Activated naive CD4-positive, alpha-beta T cell treated with anti-CD3 and anti-CD28 coated beads, Interleukin-2, amount 50 U/mL, for 72 hours (primary cell): ENCODE measurements at regions not wholly inside any gene's neighbourhood (a gene's known extent, or its start where the extent isn't known, plus 50 kb on each side); places are given as distances from the start of the nearest gene placed in this dataset.
"Not testable (repeated sequence)": the region's sequence is repeated elsewhere in the genome, so short reads cannot be mapped to it uniquely, and the experiment has no call there.

Experiments
- ATAC-seq, 2 donors: fragments of 150-1000 bp; cut with Tn5 transposase; 2 replicates each; pipeline ENCODE4 v1.10.0; 2021; ENCODE audit warnings: mild to moderate bottlenecking in 2 of 2, moderate library complexity in 2 of 2
- DNase-seq, 2 donors: peaks; one replicate each; pipeline ENCODE4 v3.0.0; 2021 to 2022; ENCODE audit warnings: low spot score in 2 of 2
- H3K27ac Mint-ChIP-seq, 2 donors: one replicate each; pipeline ENCODE4 v1.8.0; 2022; ENCODE audit warnings: mild to moderate bottlenecking in 2 of 2, mixed read lengths in 2 of 2
- H3K36me3 Mint-ChIP-seq, 2 donors: one replicate each; pipeline ENCODE4 v1.8.0; 2022; ENCODE audit warnings: mixed read lengths in 2 of 2
- H3K9me3 Mint-ChIP-seq, 2 donors: one replicate each; pipeline ENCODE4 v1.8.0; 2022; ENCODE audit warnings: mixed read lengths in 2 of 2

- Mint-ChIP-seq H3K36me3 (peaks cover 0 to 7% of the 10 kb centered on the region in 2 donors), H3K27ac (no peak overlapping the region), H3K9me3 (peaks cover 11 to 14% of the 10 kb centered on the region in 2 donors)
- DNase-seq (no peak), ATAC-seq (no peak)
These were observed 245.9 kb upstream of the SPOPL start for GRCh38 chr2:138255670-138256069.

DNA sequence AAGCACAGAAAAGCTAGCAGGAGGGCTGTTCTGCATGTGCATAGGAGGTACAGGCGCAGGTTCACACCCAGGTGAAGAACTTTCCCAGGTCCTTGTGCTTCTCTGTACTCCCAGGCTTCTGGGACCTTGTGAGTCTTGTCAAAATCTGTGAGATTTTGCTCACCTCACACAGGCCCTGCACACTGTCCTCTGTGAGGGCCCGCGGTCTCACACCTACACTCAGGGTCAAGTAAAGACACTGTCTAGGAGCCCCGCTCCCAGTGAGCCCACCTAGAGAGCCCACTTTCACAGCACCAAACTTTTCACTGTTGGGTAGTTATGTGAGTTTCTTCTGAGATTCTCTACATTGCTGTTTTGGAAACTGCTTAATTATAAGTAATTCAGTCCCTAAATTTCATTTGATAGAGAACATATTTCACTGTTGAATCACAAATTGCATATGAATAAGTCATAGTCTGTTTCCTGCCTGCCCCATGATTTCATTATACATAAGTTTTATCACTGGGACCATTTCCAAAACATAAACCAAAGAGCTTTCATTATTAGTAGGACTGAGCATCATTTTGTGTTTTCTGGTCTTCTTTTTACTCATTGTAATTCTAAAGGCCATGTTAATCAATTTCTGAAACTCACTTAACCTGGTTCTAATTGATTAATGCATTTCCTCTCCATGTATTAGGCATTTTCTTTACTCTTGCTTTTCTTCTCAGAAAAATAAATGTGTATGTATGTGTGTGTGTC is 234.2 kb upstream of the SPOPL start:
- H3K27ac Mint-ChIP-seq: peak overlapping the region in 1 of 2 donors; percentile 36
- ATAC-seq (peak in 1 of 2 donors; percentile 94), DNase-seq (no peak)
- peaks cover 8 to 12% of the 10 kb centered on the region in 2 donors for H3K9me3 Mint-ChIP-seq
- H3K36me3 Mint-ChIP-seq: peaks cover 5 to 9% of the 10 kb centered on the region in 2 donors

GRCh38 chr2:138267902-138268254 is 233.7 kb upstream of the SPOPL start:
- Mint-ChIP-seq H3K36me3 (peaks cover 0 to 3% of the 10 kb centered on the region in 2 donors), H3K9me3 (peaks cover 3 to 6% of the 10 kb centered on the region in 2 donors), H3K27ac (no peak overlapping the region)
- DNase-seq (no peak), ATAC-seq (peak in 1 of 2 donors; percentile 13)

DNA sequence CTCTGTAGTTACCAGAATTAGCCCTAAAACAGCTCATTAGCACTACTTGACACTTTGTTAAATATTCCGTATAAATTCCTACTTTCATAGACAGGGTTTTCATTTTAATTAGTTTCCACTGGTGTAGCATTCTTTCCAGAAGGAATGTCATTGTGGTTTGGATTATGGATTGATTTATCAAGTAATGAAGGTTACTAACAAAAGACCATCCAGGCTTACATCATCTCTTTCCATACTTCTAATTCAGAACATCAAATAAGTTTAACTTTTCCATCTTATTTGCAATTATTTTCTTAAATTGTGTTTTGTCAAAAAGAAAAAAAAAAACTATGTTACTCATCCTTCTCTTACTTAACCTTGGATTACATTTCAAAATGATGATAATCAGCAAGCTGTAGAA is 231.8 kb upstream of the SPOPL start:
- peaks cover 0 to 4% of the 10 kb centered on the region in 2 donors for H3K9me3 Mint-ChIP-seq
- H3K36me3 Mint-ChIP-seq: no peaks in the 10 kb centered on the region
- H3K27ac Mint-ChIP-seq: no peak overlapping the region
- no peak for ATAC-seq
- DNase-seq: no peak

- Mint-ChIP-seq H3K9me3 (no peaks in the 10 kb centered on the region), H3K27ac (no peak overlapping the region), H3K36me3 (no peaks in the 10 kb centered on the region)
- ATAC-seq: no peak
- DNase-seq: no peak
These were observed 230.1 kb upstream of the SPOPL start for GRCh38 chr2:138271467-138271866.

- no peaks in the 10 kb centered on the region for H3K36me3 Mint-ChIP-seq
These were observed 228.9 kb upstream of the SPOPL start for GRCh38 chr2:138272524-138273195.

DNA sequence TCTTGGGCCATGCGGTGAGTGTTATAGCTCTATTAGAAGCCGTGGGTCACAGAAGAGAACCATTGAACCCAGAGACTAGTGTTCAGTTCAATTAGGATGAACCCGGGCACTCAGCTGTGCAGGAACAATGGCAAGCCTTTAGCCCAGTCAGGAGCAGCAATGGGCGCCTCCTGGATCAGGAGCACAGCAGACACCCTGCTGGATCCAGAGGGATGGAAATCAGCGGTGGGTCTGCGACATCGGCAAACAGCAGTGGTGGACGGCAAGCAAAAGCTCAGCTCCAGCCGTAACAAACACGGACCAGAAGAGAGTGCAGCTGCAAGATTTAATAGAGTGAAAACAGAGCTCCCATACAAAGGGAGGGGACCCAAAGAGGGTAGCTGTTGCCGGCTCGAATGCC is 228.3 kb upstream of the SPOPL start:
- H3K9me3 Mint-ChIP-seq, DNase-seq, H3K27ac Mint-ChIP-seq, ATAC-seq, H3K36me3 Mint-ChIP-seq: not testable (repeated sequence)

More at GRCh38 chr2:138272524-138273195, 228.9 kb upstream of the SPOPL start:
- H3K27ac Mint-ChIP-seq: no peak overlapping the region
- H3K9me3 Mint-ChIP-seq: no peaks in the 10 kb centered on the region
- ATAC-seq (peak in 1 of 2 donors; percentile 26), DNase-seq (no peak)

GRCh38 chr2:138274421-138275291 is 226.9 kb upstream of the SPOPL start:
- ATAC-seq (no peak), DNase-seq (no peak)
- no peak overlapping the region for H3K27ac Mint-ChIP-seq
- no peaks in the 10 kb centered on the region for H3K36me3 Mint-ChIP-seq
- H3K9me3 Mint-ChIP-seq: no peaks in the 10 kb centered on the region

DNA sequence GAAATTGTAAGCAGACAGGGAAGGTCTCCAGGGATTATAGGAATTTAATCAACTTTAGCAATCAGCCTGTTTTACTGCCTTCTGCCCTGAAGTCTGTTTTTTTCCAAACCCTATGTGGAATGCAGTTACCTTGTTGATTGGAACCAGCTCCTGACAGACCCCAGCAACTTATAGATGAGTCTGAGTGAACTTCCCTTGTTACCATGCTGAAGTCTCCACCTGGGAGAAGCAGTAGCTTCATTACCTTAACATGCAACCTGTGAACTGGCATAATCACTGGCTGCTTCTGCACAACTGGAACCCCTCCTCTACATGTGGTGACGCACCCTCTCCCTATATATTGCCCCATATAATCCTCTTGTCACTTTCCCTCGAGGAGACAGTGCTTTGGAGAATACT is 226.3 kb upstream of the SPOPL start:
- DNase-seq: no peak
- Mint-ChIP-seq H3K27ac (no peak overlapping the region), H3K9me3 (no peaks in the 10 kb centered on the region), H3K36me3 (no peaks in the 10 kb centered on the region)
- no peak for ATAC-seq

DNA sequence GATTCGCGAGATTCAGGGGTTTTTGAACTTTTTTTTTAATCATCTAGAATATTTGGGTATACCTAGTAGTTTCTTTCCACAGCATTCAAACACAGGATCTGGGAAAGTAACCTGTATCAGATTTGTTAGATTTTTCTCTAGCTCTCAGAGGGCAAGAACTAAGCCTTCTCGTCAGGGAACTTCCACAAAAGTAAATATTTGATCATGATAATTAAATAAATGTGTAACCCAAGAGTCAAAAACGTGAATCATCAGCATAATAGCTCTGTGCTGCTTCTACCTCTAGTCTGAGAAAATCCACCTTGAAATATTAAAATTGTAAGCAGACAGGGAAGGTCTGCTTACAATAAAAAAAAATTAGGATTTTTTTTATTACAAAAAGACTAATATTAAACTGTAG is 225.7 kb upstream of the SPOPL start:
- Mint-ChIP-seq H3K9me3 (no peaks in the 10 kb centered on the region), H3K36me3 (no peaks in the 10 kb centered on the region), H3K27ac (no peak overlapping the region)
- ATAC-seq: no peak
- no peak for DNase-seq

DNA sequence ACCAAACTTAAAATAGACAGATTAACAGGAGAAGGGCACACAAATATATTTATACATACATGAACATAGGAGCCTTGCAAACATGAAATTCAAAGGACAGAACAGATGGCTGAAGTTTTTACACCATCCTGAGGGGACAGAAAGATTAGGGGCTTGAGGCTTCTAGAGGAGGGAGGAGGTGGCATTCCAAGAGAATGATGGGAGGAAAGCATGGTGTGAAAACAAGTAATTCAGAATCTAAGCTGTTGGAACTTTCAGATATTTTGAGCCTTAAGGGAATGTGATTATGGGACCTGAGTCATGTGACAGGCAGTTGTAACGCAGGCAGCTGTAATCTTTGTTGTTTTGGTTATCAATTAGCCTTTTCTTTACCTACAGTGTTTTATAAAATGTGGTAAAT is 225.2 kb upstream of the SPOPL start:
- Mint-ChIP-seq H3K9me3 (no peaks in the 10 kb centered on the region), H3K36me3 (no peaks in the 10 kb centered on the region), H3K27ac (no peak overlapping the region)
- DNase-seq (no peak), ATAC-seq (no peak)

- Mint-ChIP-seq H3K9me3 (no peaks in the 10 kb centered on the region), H3K27ac (no peak overlapping the region), H3K36me3 (peaks cover 0 to 2% of the 10 kb centered on the region in 2 donors)
- DNase-seq: no peak
- no peak for ATAC-seq
These were observed 224.5 kb upstream of the SPOPL start for GRCh38 chr2:138277062-138277461.

GRCh38 chr2:138279871-138280270 is 221.7 kb upstream of the SPOPL start:
- Mint-ChIP-seq H3K36me3 (peaks cover 0 to 7% of the 10 kb centered on the region in 2 donors), H3K27ac (no peak overlapping the region), H3K9me3 (no peaks in the 10 kb centered on the region)
- ATAC-seq (no peak), DNase-seq (no peak)

DNA sequence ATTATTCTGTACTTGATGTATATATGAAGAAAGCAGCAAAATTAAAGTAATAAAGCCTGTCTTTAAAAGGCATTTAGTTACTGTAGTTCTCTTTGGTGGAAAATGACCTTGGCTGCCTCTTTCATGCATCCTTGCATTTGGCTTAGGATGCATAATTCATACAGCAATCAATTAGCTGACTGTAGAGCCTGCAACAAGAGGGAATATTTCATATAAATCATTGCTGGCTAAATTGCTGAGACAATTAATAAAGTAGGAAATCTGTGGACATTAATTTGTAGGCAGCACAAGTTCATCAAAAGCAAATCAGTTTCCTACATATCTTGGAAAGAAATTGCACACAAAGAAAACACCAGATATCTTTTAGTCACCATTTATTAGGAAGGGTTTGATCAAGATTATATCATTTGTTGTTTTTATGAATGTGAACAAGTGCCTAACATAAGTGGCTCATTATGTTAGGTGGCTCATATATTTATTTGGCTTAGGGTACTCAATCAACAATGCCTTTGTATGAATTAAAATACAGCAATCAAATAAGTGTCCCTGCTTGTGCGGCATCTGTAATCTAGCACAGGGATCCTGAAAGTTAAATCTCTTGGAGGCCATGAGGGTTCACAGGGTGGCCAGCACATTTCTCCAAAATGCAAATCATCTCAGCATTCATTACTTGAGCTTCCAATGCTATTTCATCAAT is 220.4 kb upstream of the SPOPL start:
- DNase-seq: no peak
- ATAC-seq: no peak
- Mint-ChIP-seq H3K36me3 (peaks cover 0 to 7% of the 10 kb centered on the region in 2 donors), H3K9me3 (peaks cover 3 to 4% of the 10 kb centered on the region in 2 donors), H3K27ac (no peak overlapping the region)

DNA sequence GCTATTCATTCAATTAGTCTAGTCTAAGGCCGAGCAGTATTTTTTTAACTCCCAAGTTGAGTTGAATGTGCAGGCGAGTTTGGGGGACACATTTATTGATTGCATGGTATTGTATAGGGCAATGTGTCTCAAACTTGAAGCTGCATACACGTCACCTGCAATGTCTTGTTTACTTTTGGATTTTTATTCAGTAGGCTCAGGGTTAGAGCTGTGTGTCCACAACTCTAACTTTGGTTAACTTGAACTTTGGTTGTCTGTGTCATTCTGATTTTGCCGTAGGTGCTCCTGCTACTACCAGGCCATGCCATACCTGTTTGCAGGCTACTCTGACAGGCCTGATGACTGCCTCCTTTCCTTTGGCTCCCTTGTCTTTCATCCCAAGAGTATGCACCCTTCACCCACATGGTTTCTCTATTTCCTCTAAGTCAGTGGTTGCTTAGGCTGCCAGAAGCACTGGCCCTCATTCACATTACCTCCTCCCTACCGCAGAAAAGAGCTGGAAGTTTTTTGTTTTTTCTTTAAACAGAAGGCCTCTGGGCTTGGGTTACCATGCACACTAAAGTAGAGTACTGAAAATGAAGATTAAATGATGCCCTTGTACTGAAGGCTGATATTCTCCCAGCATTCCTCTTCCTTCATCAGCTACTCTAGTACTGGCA is 219.4 kb upstream of the SPOPL start:
- DNase-seq: no peak
- ATAC-seq: no peak
- H3K36me3 Mint-ChIP-seq: peaks cover 0 to 7% of the 10 kb centered on the region in 2 donors
- peaks cover 3 to 9% of the 10 kb centered on the region in 2 donors for H3K9me3 Mint-ChIP-seq
- H3K27ac Mint-ChIP-seq: no peak overlapping the region

DNA sequence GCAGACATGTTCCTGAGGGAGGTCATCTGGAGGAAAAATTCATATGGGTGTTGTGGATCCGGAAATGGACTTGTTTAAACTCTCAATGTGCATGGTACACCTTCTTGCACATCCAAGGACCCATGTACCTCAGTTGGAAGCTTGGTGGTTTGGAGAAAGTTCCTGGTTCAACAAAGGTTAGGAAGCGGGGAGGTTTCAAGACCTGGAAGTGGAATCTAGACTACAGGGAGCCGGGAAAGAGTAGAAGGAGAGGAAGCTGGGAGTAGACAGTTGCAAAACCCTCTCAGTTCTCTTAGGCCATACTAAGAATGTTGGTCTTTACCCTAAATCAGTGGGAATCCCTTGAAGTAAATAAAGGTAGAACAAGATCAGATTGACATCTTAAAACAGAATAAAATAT is 209.8 kb upstream of the SPOPL start:
- peaks cover 6 to 12% of the 10 kb centered on the region in 2 donors for H3K9me3 Mint-ChIP-seq
- H3K27ac Mint-ChIP-seq: peak overlapping the region in 1 of 2 donors; percentile 25
- ATAC-seq (no peak), DNase-seq (no peak)
- H3K36me3 Mint-ChIP-seq: peaks cover 0 to 11% of the 10 kb centered on the region in 2 donors
